ACHN (cell line): ENCODE measurements at regions not wholly inside any gene's neighbourhood (a gene's known extent, or its start where the extent isn't known, plus 50 kb on each side); places are given as distances from the start of the nearest gene placed in this dataset.

Experiments
- DNase-seq: peaks from one replicate; pipeline ENCODE4 v3.0.0-alpha.2; 2015
- in situ Hi-C: cut with HindIII; loops from 2 replicates; pipeline ENCODE4 v1.10.0; 2017; ENCODE audit warnings: low sequenced_read_pairs, low pct_ligation_motif_present, low pct_unique_long_range_greater_than_20kb

GRCh38 chr15:93150910-93151881 is 62.2 kb upstream of the RGMA start:
- in situ Hi-C loops, result no loop called here
- DNase-seq, result no peak

- in situ Hi-C loops, result no loop called here
- DNase-seq, result no peak
These were observed 57.6 kb upstream of the RGMA start for GRCh38 chr15:93146601-93147000.

- no peak for DNase-seq
- in situ Hi-C loops, result no loop called here
These were observed 57.2 kb upstream of the RGMA start for GRCh38 chr15:93146196-93146595.

- in situ Hi-C loops, result no loop called here
These were observed 55.6 kb upstream of the RGMA start for GRCh38 chr15:93144463-93145236.

GRCh38 chr15:93143186-93143585 is 54.2 kb upstream of the RGMA start:
- in situ Hi-C loops, result no loop called here
- DNase-seq, result no peak

More at GRCh38 chr15:93144463-93145236, 55.6 kb upstream of the RGMA start:
- no peak for DNase-seq

- no peak for DNase-seq
- in situ Hi-C loops, result no loop called here
These were observed 52.4 kb upstream of the RGMA start for GRCh38 chr15:93141371-93141794.

GRCh38 chr15:93139436-93139835 is 50.4 kb upstream of the RGMA start:
- in situ Hi-C loops, result no loop called here
- DNase-seq, result no peak

DNA sequence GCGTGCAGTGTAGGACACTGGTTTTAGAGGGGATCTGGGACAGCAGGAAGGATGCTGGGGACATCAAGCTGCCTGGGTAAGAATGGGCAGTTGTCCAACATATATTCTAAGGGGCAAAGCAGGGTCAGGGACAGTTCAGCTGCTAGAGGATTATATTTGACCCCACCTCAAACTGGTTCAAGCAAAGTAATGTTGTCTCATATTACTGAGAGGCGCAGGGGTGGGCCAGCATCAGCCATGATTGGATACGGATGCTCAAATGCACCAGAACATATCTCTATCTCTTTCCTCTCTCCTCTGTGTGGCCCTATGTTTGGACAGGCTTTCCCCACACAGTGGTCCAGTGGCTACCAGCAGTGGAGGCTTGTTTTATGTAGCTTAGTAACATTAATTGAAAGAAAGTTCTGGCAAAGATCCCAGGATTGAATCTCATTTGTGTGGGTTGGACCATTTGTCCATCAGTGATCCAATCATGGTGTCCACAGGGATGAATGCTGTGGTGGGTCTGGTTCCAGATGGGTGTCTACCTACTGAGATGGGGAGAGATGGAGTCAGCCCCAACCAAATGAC is 49.8 kb upstream of the RGMA start:
- in situ Hi-C loops, result no loop called here
- DNase-seq, result no peak
